ENCODE measurements at regions not wholly inside any gene's neighbourhood (a gene's known extent, or its start where the extent isn't known, plus 50 kb on each side); places are given as distances from the start of the nearest gene placed in this dataset.

DNA sequence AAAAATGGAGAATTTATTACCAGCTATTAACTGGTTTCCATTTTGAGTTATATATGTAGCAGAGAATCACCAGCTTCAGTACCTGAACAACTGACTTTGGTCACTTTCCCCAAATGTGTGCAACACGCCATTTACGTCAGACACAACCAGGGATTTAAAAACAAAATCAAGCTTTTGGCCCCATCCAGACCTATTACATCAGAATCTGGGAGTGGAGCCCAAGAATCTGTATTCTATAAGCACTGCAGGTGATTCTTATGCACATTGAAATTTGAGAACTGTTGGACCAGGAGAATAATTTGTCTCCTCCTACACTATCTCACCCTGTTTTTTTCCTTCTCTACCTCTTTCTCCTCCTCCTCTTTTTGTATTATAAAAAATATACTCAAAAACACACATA lies 295.9 kb downstream of the PRELID2 start:
- H3K9me3 ChIP-seq = peaks cover 0 to 20% of the 10 kb centered on the region in 2 donors
- DNase-seq (no peak), ATAC-seq (no peak)
- no peaks in the 10 kb centered on the region for H3K4me1 ChIP-seq
- intact Hi-C loops (cut with DNase I) = no loop called here
- no peak for TF ChIP-seq CTCF (IDR thresholded peaks at IDR 0.05)
- no peak overlapping the region for H3K4me3 ChIP-seq
- no peak overlapping the region for H3K27ac ChIP-seq
- H3K36me3 ChIP-seq = no peaks in the 10 kb centered on the region
- no peaks in the 10 kb centered on the region for H3K27me3 ChIP-seq

DNA sequence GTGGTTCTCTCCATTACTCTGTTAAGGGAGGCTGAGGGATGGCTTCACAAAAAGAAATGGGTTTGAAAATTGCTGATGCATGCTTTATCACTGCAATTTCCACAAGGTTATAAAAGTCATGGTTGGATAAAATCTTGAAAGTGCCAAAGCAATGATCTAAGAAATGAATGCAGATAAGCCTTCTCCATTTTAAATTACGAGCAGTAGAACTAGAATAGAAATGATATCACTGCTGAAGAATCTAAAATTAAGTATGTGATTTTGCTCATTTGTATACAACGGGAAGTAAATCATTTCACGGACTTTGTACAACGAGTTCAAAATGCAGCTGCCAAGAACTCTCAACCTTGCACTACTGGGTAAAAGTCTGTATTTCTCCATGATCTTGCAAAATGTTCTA lies 299.0 kb downstream of the PRELID2 start:
- intact Hi-C loops (cut with DNase I) = no loop called here
- TF ChIP-seq CTCF (IDR thresholded peaks at IDR 0.05) = no peak
- no peak overlapping the region for H3K27ac ChIP-seq
- peaks cover 0 to 20% of the 10 kb centered on the region in 2 donors for H3K9me3 ChIP-seq
- no peaks in the 10 kb centered on the region for H3K27me3 ChIP-seq
- no peaks in the 10 kb centered on the region for H3K4me1 ChIP-seq
- H3K36me3 ChIP-seq = no peaks in the 10 kb centered on the region
- H3K4me3 ChIP-seq = no peak overlapping the region
- ATAC-seq (no peak), DNase-seq (peak in 2 of 4 donors; percentile 22 to 51)

- DNase-seq (peak in 1 of 4 donors; percentile 34), ATAC-seq (peak; percentile 78)
- Histone ChIP-seq H3K9me3 (peaks cover 0 to 4% of the 10 kb centered on the region in 2 donors), H3K27me3 (no peaks in the 10 kb centered on the region), H3K27ac (no peak overlapping the region), H3K36me3 (no peaks in the 10 kb centered on the region), H3K4me3 (no peak overlapping the region), H3K4me1 (no peaks in the 10 kb centered on the region)
- intact Hi-C loops (cut with DNase I) = no loop called here
- TF ChIP-seq CTCF (IDR thresholded peaks at IDR 0.05) = no peak
Observed at GRCh38 chr5:145531038-145531734, 304.0 kb downstream of the PRELID2 start.

DNA sequence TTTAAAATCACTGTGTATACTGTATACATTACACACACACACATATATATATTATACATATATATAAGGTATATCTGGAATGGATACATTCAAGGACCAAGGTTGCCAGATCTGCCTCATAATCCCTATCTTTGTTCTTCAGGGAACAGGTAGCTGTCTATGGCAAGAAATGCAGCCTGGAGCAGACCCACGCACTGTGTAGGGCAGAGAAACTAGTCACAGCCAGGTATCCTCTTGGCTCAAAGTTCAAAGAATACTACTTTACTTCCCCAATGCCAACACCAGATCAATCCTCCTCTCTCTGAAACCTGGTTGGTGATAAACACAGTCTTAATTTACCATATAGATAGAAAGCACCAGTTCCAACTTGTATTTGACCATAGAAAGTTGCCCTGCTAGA lies 313.6 kb downstream of the PRELID2 start:
- intact Hi-C loops (cut with DNase I) = no loop called here
- ATAC-seq = no peak

DNA sequence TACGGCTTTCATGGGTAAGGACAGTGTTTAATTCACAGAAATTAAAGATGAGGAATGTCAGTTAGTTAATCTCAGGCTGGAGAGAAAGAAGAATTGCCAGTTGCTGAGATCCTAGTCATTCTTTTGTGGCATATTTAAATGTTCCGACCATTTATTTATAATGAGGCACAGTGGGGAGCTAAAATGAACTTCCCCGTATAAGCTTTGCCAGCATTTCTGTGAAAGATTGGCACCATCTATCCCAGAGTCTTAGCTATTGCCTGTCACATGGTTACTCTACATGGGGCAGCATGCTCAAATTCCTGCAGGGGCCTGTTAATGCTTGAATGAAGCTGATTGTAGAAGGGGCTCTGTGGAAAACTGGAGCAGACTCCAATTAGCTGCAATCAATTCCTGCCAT lies 314.1 kb downstream of the PRELID2 start:
- H3K4me1 ChIP-seq = no peaks in the 10 kb centered on the region
- no peak overlapping the region for H3K27ac ChIP-seq
- H3K36me3 ChIP-seq = no peaks in the 10 kb centered on the region
- no peaks in the 10 kb centered on the region for H3K27me3 ChIP-seq
- DNase-seq (no peak), ATAC-seq (no peak)
- no peak for TF ChIP-seq CTCF (IDR thresholded peaks at IDR 0.05)
- intact Hi-C loops (cut with DNase I) = no loop called here
- H3K4me3 ChIP-seq = no peak overlapping the region
- H3K9me3 ChIP-seq = peaks cover 0 to 12% of the 10 kb centered on the region in 2 donors

More for the DNA sequence above, 313.6 kb downstream of the PRELID2 start:
- Histone ChIP-seq H3K27ac (no peak overlapping the region), H3K4me3 (no peak overlapping the region), H3K9me3 (peaks cover 0 to 11% of the 10 kb centered on the region in 2 donors), H3K27me3 (no peaks in the 10 kb centered on the region), H3K36me3 (no peaks in the 10 kb centered on the region), H3K4me1 (no peaks in the 10 kb centered on the region)
- DNase-seq = no peak
- TF ChIP-seq CTCF (IDR thresholded peaks at IDR 0.05) = no peak

All from left lung (tissue), 4 donors.